AG08395 (cell line): ENCODE measurements at regions not wholly inside any gene's neighbourhood (a gene's known extent, or its start where the extent isn't known, plus 50 kb on each side); places are given as distances from the start of the nearest gene placed in this dataset.

Experiments used
- DNase-seq: peaks from one replicate; pipeline ENCODE4 v3.0.0; 2012; ENCODE audit warnings: mixed read lengths, low spot score

- no peak for DNase-seq
Observed at GRCh38 chr12:114253976-114254778, 151.8 kb downstream of the TBX5 start.

GRCh38 chr12:114248527-114248926 is 157.4 kb downstream of the TBX5 start:
- no peak for DNase-seq

GRCh38 chr12:114245555-114245954 is 160.4 kb downstream of the TBX5 start:
- DNase-seq = no peak

GRCh38 chr12:114241973-114242434 is 163.9 kb downstream of the TBX5 start:
- DNase-seq = no peak

GRCh38 chr12:114240288-114240687 is 165.7 kb downstream of the TBX5 start:
- DNase-seq = no peak

GRCh38 chr12:114238808-114239207 is 167.1 kb downstream of the TBX5 start:
- no peak for DNase-seq

GRCh38 chr12:114237230-114237629 is 168.7 kb downstream of the TBX5 start:
- DNase-seq = no peak

- DNase-seq = no peak
Observed at GRCh38 chr12:114232187-114232586, 173.8 kb downstream of the TBX5 start.

- no peak for DNase-seq
Observed at GRCh38 chr12:114229150-114229549, 176.8 kb downstream of the TBX5 start.

GRCh38 chr12:114226241-114226928 is 179.6 kb downstream of the TBX5 start:
- DNase-seq = no peak

- DNase-seq = peak; percentile 54
Observed at GRCh38 chr12:114221957-114222630, 183.8 kb downstream of the TBX5 start.

- DNase-seq = no peak
Observed at GRCh38 chr12:114221136-114221833, 184.7 kb downstream of the TBX5 start.

- no peak for DNase-seq
Observed at GRCh38 chr12:114220311-114220710, 185.6 kb downstream of the TBX5 start.

- DNase-seq = peak; percentile 39
Observed at GRCh38 chr12:114218136-114218535, 187.8 kb downstream of the TBX5 start.

GRCh38 chr12:114215746-114216145 is 190.2 kb downstream of the TBX5 start:
- no peak for DNase-seq

- DNase-seq = peak; percentile 35
Observed at GRCh38 chr12:114213055-114213581, 192.8 kb downstream of the TBX5 start.

- DNase-seq = no peak
Observed at GRCh38 chr12:114209861-114210260, 196.1 kb downstream of the TBX5 start.

GRCh38 chr12:114206525-114206924 is 199.4 kb downstream of the TBX5 start:
- DNase-seq = no peak

GRCh38 chr12:114201794-114202193 is 204.2 kb downstream of the TBX5 start:
- no peak for DNase-seq

GRCh38 chr12:114194956-114195355 is 211.0 kb downstream of the TBX5 start:
- DNase-seq = peak; percentile 31

GRCh38 chr12:114194066-114194465 is 211.9 kb downstream of the TBX5 start:
- no peak for DNase-seq

- no peak for DNase-seq
Observed at GRCh38 chr12:114193474-114193873, 212.5 kb downstream of the TBX5 start.
